ENCODE measurements at regions not wholly inside any gene's neighbourhood (a gene's known extent, or its start where the extent isn't known, plus 50 kb on each side); places are given as distances from the start of the nearest gene placed in this dataset.
A peak's percentile ranks its signal among the peaks of the same experiment; 100 is the strongest.

DNA sequence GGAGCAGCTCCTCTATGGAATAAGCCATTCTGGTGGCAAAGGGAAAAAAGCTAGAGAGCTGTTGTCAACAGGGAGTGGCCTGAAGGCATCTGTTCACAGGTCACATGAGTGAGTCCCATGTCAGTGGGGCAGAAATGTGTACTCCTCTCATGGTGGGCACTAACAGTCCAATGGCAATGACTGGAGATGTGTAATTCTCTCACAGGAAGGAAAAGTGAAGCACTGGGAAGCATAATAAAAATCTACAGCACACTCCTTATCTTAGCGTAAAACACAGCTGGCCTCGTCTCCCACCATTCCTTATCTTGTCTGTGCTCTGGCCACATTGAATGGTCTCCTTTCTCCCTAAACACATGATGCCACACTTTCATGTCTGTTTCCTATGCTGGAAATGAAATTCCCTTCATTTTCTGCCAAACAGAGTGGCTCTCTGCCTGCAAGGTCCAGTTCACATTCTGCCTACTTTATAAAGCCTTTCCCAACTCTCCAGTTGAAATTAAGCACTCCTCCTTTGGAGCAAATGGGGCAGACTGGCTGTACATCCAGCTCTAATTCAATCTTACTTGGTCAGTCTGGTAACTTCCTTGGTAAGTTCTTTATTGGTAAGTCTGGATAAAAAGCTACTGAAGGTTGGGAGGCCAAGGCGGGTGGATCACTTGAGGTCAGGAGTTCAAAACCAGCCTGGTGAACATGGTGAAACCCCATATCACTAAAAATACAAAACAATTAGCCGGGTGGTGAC lies 139.8 kb downstream of the RPL22L1 start:
- DNase-seq, result no peak

- no peak for DNase-seq
Measured at GRCh38 chr3:170728181-170728580, 141.8 kb downstream of the RPL22L1 start.

DNA sequence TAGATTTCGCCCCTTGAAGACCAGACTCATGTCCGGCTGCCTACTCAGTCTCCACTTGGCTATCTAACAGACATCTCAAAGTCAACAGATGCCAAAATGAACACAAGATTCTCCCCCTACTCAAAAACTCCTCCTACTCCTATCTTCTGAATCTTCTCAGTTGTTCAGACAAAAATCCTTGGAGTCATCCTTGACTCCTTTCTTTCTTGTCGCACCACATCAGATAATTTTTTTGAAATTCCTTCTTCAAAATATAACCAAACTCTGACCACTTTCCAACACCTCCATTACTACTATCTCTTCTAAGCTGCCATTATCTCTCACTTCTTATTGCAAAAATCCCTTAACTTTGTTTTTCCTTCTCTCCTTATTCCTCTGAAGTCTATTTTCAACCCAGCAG lies 141.9 kb upstream of the SLC7A14 start:
- no peak for DNase-seq

DNA sequence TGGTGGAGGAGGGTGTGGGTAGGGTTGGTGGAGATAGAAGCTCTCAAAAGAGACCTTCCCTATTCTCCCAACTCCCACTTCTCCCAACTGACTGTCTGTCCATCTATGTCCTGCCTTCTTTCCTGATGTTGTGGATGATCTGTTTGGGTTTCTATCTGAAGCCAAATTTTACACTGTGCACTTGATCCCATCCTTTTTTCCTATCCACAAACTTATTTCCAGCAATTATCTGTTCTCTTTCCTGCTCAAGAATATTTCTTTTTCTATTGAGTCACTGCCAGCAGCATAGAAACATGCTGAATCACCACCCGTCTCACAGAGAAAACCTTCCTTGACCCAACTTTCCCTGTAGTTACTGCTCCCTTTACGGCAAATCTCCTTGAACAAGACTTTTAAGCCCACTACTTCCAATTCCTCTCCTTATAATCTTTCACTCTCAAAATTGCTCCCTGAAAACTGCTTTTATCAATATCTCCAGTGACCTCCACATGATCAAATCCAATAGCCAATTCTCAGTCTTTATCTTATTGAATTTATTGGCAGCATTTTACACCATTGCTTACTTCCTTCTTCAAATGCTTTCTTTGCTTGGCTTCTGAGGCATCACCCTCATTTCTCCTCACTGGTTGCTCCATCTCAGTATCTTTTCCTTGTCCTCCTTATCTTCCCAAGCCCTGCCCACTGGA lies 141.2 kb upstream of the SLC7A14 start:
- no peak for DNase-seq

DNA sequence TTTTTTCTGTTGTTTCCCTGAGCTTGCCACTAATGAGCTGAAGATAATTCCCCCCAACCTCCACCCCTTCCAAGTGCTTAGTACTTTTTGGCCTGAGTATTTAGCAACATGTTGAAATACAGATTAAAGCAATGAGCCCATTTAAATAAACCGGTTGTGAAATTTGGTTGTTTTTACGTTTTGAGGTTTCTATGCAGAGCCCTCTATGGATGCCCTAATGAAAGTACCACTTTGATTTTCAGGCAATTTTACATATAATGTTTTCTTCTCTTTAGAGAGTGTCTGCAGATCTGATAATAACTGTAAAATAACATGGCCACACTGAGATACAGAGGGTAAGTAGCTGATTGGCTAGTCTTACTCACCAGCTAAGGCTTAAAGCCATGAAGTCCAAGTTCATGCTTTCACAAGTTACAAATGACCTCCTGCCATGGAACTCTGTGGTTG lies 139.4 kb upstream of the SLC7A14 start:
- DNase-seq, result no peak

GRCh38 chr3:170724599-170725280 lies 138.9 kb upstream of the SLC7A14 start:
- no peak for DNase-seq

DNA sequence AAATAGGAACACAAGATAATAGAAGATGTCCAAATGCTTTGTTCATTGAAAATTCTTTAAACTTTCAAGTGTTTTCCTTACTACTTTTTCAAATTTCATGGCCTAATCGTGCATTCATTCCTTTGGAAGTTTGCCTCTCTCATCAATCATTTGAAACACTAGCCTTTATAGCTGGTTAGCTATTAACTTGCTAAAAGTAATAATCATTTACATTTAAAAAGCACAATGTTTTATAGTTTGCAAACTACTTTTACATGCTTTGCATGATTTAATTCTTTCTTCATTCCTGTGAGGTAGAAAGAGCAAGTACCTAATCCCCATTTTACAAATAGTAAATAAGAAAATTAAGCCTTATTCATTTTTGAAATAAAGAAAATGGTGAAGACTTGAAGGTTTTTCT lies 137.4 kb upstream of the SLC7A14 start:
- peak; percentile 39 for DNase-seq

DNA sequence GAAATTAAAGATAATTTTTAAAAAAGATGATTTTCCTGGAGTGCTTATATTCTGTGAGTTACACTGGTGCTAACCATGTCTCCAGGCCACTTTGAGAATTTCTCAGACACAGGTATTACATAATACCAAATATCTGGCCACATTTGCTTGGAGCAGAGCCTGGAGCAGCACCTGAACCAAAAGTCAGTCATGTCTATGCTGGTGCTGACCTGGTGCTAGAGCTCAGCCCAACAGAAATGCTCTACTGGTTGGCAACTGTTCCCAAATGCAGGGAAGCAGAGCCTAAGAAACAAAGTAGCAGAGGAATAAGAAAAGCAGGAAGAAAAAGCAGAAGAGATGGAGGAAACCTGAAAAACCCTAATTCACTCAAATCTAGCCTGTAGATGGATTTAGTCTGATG lies 135.7 kb upstream of the SLC7A14 start:
- DNase-seq, result no peak

DNA sequence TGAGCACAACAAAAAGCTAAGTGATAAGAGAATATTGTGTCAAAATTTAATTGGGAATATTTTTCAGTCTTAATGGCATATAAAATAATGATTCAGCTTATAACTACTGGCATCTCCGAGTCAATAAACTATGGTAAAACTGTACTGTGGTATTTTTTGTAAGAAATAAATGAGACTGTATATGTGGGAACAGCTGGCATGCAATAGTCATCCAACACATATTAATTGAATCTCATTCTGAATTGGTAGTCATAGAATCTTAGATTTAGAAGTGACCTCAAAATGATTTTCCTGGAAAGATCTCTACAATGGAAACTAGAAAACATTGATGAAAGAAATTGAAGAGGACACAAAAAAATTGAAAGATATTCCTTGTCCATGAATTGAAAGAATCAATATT lies 133.4 kb upstream of the SLC7A14 start:
- DNase-seq, result no peak

DNA sequence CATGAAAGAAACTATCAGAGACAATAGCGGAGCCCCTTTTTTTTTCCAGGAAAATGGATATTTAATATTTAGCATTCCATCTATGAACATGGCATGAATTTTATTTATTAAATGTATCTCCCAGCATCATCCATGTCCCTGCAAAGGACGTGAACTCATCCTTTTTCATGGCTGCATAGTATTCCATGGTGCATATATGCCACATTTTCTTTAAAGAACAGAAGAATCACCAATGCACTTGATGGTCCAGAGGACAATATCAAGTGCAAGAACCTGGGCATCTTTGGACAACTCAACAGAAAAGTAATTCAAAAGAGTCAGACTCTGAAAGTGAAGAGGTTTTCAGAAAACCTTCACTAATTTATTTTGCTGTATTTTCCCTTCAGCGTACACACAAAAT lies 133.0 kb upstream of the SLC7A14 start:
- no peak for DNase-seq

- no peak for DNase-seq
Measured at GRCh38 chr3:170717410-170718402, 131.8 kb upstream of the SLC7A14 start.

GRCh38 chr3:170716172-170716805 lies 130.4 kb upstream of the SLC7A14 start:
- no peak for DNase-seq

DNA sequence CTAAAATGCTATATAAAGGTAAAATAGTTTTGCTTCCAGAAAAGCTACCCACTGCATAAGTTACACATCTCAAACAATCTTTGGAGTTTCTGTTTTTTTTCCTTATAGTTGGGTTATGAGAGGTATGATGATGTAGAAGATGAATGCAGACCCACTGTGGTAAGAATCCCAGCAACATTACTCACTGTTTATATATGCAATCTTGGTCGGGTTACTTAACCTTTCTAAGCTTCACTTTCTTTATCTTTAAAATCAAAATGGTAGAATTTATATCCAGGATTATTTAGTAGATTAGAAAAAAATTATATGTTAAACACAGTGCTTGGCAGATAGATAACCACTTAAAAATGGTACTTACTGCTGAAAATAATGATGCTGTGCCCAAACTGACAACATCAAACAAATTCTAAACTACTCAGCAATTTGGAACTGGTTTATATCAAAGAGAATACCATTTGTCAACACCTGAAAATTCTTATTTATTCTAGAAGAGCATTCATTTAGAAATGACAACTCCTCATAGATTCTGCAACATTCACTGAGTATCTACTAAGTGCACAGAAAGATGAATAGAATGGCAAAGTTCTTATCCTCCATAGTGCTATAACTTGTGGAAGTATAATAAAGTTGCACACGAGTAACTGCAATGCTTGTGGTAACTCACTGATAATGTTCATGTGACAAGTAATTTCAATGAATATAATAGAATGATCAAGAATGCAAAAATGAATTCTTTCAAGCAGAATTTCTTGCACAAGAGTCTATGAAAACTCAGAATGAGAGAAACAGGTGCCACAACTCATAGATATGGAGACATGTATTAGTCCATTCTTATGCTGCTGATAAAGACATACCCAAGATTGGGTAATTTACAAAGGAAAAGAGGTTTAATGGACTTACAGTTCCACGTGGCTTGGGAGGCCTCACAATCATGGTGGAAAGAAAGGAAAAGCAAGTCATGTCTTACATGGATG lies 129.0 kb upstream of the SLC7A14 start:
- DNase-seq, result no peak

GRCh38 chr3:170714122-170714521 lies 128.2 kb upstream of the SLC7A14 start:
- no peak for DNase-seq

DNA sequence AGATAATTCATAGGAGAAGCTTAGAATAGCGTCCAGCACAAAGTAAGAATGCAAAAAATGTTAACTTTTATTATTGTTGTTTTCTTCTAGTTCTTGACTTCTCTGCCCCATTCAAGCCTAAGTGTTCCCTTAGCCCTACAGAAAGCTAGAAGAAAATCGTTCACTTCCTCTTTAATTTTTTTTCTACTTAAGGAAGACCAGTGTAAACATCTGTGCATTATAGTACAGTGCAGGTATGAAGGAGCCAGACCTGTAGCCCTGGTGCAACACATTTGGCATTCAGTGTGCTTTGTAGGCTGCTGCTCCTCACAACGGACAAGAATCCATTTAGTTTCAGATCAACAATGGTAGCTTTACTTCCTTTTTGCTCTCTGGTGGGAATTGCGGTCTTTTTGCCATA lies 127.8 kb upstream of the SLC7A14 start:
- DNase-seq, result no peak

GRCh38 chr3:170712798-170713197 lies 126.9 kb upstream of the SLC7A14 start:
- DNase-seq, result no peak

- DNase-seq, result no peak
Measured at GRCh38 chr3:170712336-170712735, 126.5 kb upstream of the SLC7A14 start.

DNA sequence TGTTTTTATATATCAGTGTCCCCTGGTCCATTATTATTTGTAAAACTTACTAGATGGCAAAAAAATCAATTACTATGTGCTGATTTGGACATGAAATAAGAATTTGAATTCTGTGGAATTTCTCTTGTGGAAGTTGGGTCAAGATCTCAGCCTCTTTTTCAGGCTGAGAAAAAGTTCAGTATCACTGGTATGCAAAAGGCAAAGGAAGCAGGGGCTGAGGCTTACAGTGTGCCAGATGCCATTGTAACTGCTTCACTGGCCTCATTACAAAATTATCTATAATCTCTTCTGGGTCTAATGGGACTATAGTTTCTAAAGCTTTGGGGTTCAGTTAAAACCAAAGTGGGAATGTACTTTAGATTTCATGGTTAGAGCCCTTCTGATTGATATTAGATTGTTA lies 125.9 kb upstream of the SLC7A14 start:
- no peak for DNase-seq

- DNase-seq, result no peak
Measured at GRCh38 chr3:170709046-170709445, 123.2 kb upstream of the SLC7A14 start.

GRCh38 chr3:170707899-170708298 lies 122.0 kb upstream of the SLC7A14 start:
- DNase-seq, result no peak
